DOHH2 (cell line): ENCODE measurements at regions not wholly inside any gene's neighbourhood (a gene's known extent, or its start where the extent isn't known, plus 50 kb on each side); places are given as distances from the start of the nearest gene placed in this dataset.

Experiments used
- H3F3A ChIP-seq: fragments of 200-600 bp; sonication (generic), shearing (Covaris generic); 2 replicates; pipeline ENCODE4 v1.6.0; 2016; ENCODE audit warnings: antibody characterized with exemption, mild to moderate bottlenecking; ENCODE audit not compliant: control insufficient read depth, insufficient read depth
- H3K27ac ChIP-seq: fragments of 200-600 bp; sonication (generic); 2 replicates; pipeline ENCODE4 v1.5.1; 2014; ENCODE audit warnings: low read depth, mild to moderate bottlenecking, low read length, moderate library complexity
- H3K27me3 ChIP-seq: fragments of 200-600 bp; sonication (generic); 2 replicates; pipeline ENCODE4 v1.6.1; 2014; ENCODE audit warnings: mild to moderate bottlenecking, low read length, mixed read lengths; ENCODE audit not compliant: control insufficient read depth
- H3K36me3 ChIP-seq: fragments of 200-600 bp; sonication (generic); 2 replicates; pipeline ENCODE4 v1.6.1; 2014; ENCODE audit warnings: mild to moderate bottlenecking, low read length, moderate library complexity, mixed read lengths; ENCODE audit not compliant: control insufficient read depth
- H3K4me1 ChIP-seq: fragments of 200-600 bp; sonication (generic); 2 replicates; pipeline ENCODE4 v1.6.1; 2014; ENCODE audit warnings: mild to moderate bottlenecking, low read length, mixed read lengths; ENCODE audit not compliant: control insufficient read depth
- H3K4me2 ChIP-seq: fragments of 200-600 bp; sonication (generic); 2 replicates; pipeline ENCODE4 v1.6.0; 2014; ENCODE audit warnings: mild to moderate bottlenecking, low read length, moderate library complexity
- H3K4me3 ChIP-seq: fragments of 200-600 bp; sonication (generic); 2 replicates; pipeline ENCODE4 v1.5.1; 2014; ENCODE audit warnings: mild to moderate bottlenecking, low read length, mixed read lengths
- H3K79me2 ChIP-seq: fragments of 200-600 bp; sonication (generic); 2 replicates; pipeline ENCODE4 v1.6.1; 2014; ENCODE audit warnings: mild to moderate bottlenecking, low read length, mixed read lengths; ENCODE audit not compliant: control insufficient read depth
- H3K9me2 ChIP-seq: fragments of 200-600 bp; sonication (generic); replicated peaks from 2 replicates; pipeline ENCODE4 v1.6.1; 2014; ENCODE audit warnings: mild to moderate bottlenecking, low read length, mixed read lengths; ENCODE audit not compliant: control insufficient read depth
- H3K9me3 ChIP-seq: fragments of 200-600 bp; sonication (generic); 2 replicates; pipeline ENCODE4 v1.6.1; 2014; ENCODE audit warnings: antibody characterized with exemption, low read length, mixed read lengths; ENCODE audit not compliant: control insufficient read depth, insufficient read depth
- H4K20me1 ChIP-seq: fragments of 200-600 bp; sonication (generic); 2 replicates; pipeline ENCODE4 v1.6.0; 2014; ENCODE audit warnings: low read depth, mild to moderate bottlenecking, antibody characterized with exemption, low read length, moderate library complexity; ENCODE audit not compliant: control insufficient read depth, insufficient read depth
- CTCF ChIP-seq: fragments of 200-600 bp; sonication (generic); IDR thresholded peaks from one replicate; pipeline ENCODE4 v1.5.1; 2014; ENCODE audit warnings: antibody characterized with exemption, mild to moderate bottlenecking, low read depth, low read length; ENCODE audit not compliant: poor library complexity, severe bottlenecking
- EZH2phosphoT487 ChIP-seq: fragments of 200-600 bp; sonication (generic); IDR thresholded peaks from 2 replicates; pipeline ENCODE4 v1.6.1; 2017; ENCODE audit warnings: borderline replicate concordance, mild to moderate bottlenecking, antibody characterized with exemption, low read length, moderate library complexity, mixed read lengths

GRCh38 chr13:44873461-44873860 lies 115.8 kb downstream of the NUFIP1 start:
- Histone ChIP-seq H4K20me1 (no peaks in the 10 kb centered on the region), H3K27ac (no peak overlapping the region), H3K4me3 (no peak overlapping the region), H3K27me3 (peaks cover 6% of the 10 kb centered on the region; the same call in 1 of the 2 replicates), H3K4me1 (no peaks in the 10 kb centered on the region), H3F3A (no peaks in the 10 kb centered on the region), H3K79me2 (no peaks in the 10 kb centered on the region), H3K9me3 (no peaks in the 10 kb centered on the region), H3K4me2 (no peak overlapping the region), H3K36me3 (no peaks in the 10 kb centered on the region), H3K9me2 (no peaks in the 10 kb centered on the region)
- no peak for TF ChIP-seq CTCF
- TF ChIP-seq EZH2phosphoT487 = no peak

GRCh38 chr13:44872751-44873150 lies 116.5 kb downstream of the NUFIP1 start:
- no peaks in the 10 kb centered on the region for H4K20me1 ChIP-seq
- H3K4me1 ChIP-seq = no peaks in the 10 kb centered on the region
- peaks cover 6% of the 10 kb centered on the region; the same call in 1 of the 2 replicates for H3K27me3 ChIP-seq
- H3K79me2 ChIP-seq = no peaks in the 10 kb centered on the region
- no peaks in the 10 kb centered on the region for H3K36me3 ChIP-seq
- H3K4me2 ChIP-seq = no peak overlapping the region
- TF ChIP-seq EZH2phosphoT487 = no peak
- no peak for TF ChIP-seq CTCF
- no peak overlapping the region for H3K27ac ChIP-seq
- no peaks in the 10 kb centered on the region for H3K9me2 ChIP-seq
- no peaks in the 10 kb centered on the region for H3F3A ChIP-seq
- no peaks in the 10 kb centered on the region for H3K9me3 ChIP-seq
- no peak overlapping the region for H3K4me3 ChIP-seq

- no peak for TF ChIP-seq CTCF
- no peak for TF ChIP-seq EZH2phosphoT487
- no peaks in the 10 kb centered on the region for H4K20me1 ChIP-seq
These were observed 118.8 kb downstream of the NUFIP1 start for GRCh38 chr13:44870456-44870929.

More at GRCh38 chr13:44870456-44870929, 118.8 kb downstream of the NUFIP1 start:
- H3K4me2 ChIP-seq = no peak overlapping the region
- no peaks in the 10 kb centered on the region for H3K9me2 ChIP-seq
- no peaks in the 10 kb centered on the region for H3K36me3 ChIP-seq
- H3K27ac ChIP-seq = no peak overlapping the region
- peaks cover 6% of the 10 kb centered on the region; the same call in 1 of the 2 replicates for H3K27me3 ChIP-seq
- no peaks in the 10 kb centered on the region for H3F3A ChIP-seq
- H3K4me1 ChIP-seq = no peaks in the 10 kb centered on the region
- no peaks in the 10 kb centered on the region for H3K9me3 ChIP-seq
- no peak overlapping the region for H3K4me3 ChIP-seq
- no peaks in the 10 kb centered on the region for H3K79me2 ChIP-seq
